Transverse colon (tissue), 4 donors: ENCODE measurements at regions not wholly inside any gene's neighbourhood (a gene's known extent, or its start where the extent isn't known, plus 50 kb on each side); places are given as distances from the start of the nearest gene placed in this dataset.

Experiments
- DNase-seq: peaks from one replicate; pipeline ENCODE4 v3.0.0-alpha.2; 2019
- H3K27ac ChIP-seq, 4 donors: fragments of 200-600 bp; sonication (generic); 2 replicates each; pipeline ENCODE4 v1.5.1; 2016 to 2018; ENCODE audit warnings: inconsistent platforms in 4 of 4
- H3K27me3 ChIP-seq: fragments of 200-600 bp; sonication (generic); 2 replicates; pipeline ENCODE4 v1.5.1; 2017; ENCODE audit warnings: inconsistent platforms
- H3K36me3 ChIP-seq, 4 donors: fragments of 200-600 bp; sonication (generic); 2 replicates each; pipeline ENCODE4 v1.5.1; 2017 to 2019; ENCODE audit warnings: inconsistent platforms in 4 of 4
- H3K4me1 ChIP-seq, 4 donors: fragments of 200-600 bp; sonication (generic); 2 replicates each; pipeline ENCODE4 v1.5.1; 2017 to 2020; ENCODE audit warnings: inconsistent platforms in 4 of 4
- H3K4me3 ChIP-seq, 4 donors: fragments of 200-600 bp; sonication (generic); 1 replicate in 1 of 4; 2 replicates in 3 of 4; pipeline versions ENCODE4 v1.5.1 to v1.6.1; 2017 to 2019; ENCODE audit warnings: inconsistent platforms in 4 of 4
- H3K9me3 ChIP-seq, 2 donors: fragments of 200-600 bp; sonication (generic); 2 replicates each; pipeline ENCODE4 v1.5.1; 2017 to 2019; ENCODE audit warnings: inconsistent platforms in 2 of 2
- CTCF ChIP-seq, 5 experiments: fragments of 200-600 bp in 3 of 5; fragments of 450-650 bp in 2 of 5; sonication (generic) in 3 of 5; IDR thresholded peaks; 1 replicate in 2 of 5; 2 replicates in 3 of 5; pipeline ENCODE4 v1.5.1; 2016 to 2017; ENCODE audit warnings: antibody characterized with exemption in 5 of 5, inconsistent platforms in 3 of 5, mild to moderate bottlenecking in 2 of 5, moderate library complexity in 1 of 5
- EP300 ChIP-seq: sonication (generic); formaldehyde crosslinking; IDR thresholded peaks from one replicate; pipeline ENCODE4 v1.6.1; 2017; ENCODE audit warnings: antibody characterized with exemption, low read depth
- POLR2A ChIP-seq: fragments of 450-650 bp; IDR thresholded peaks from one replicate; pipeline ENCODE4 v1.6.1; 2016; ENCODE audit warnings: antibody characterized with exemption, mild to moderate bottlenecking, moderate library complexity
- POLR2AphosphoS5 ChIP-seq, 3 donors: sonication (generic); formaldehyde crosslinking; IDR thresholded peaks; one replicate each; pipeline ENCODE4 v1.6.1; 2016; ENCODE audit warnings: antibody characterized with exemption in 3 of 3
- WGBS, 2 donors: methylation state at CpG; one replicate each; pipeline ENCODE4 v1.1.5; 2018; ENCODE audit warnings: low coverage in 1 of 2; 5-methylcytosine and 5-hydroxymethylcytosine counted together
- in situ Hi-C, 4 donors: fragments of 200-750 bp; cut with MboI; loops; one replicate each; pipeline versions ENCODE4 v1.15.0 to v1.15.1; 2017; ENCODE audit warnings: low sequenced_read_pairs in 3 of 4, low pct_ligation_motif_present in 1 of 4, low pct_unique_long_range_greater_than_20kb in 1 of 4
- intact Hi-C: fragments of 100-400 bp; cut with DNase I; formaldehyde crosslinking; loops from one replicate; pipeline ENCODE4 v1.15.1; 2023; ENCODE audit warnings: low total_unique reads

DNA sequence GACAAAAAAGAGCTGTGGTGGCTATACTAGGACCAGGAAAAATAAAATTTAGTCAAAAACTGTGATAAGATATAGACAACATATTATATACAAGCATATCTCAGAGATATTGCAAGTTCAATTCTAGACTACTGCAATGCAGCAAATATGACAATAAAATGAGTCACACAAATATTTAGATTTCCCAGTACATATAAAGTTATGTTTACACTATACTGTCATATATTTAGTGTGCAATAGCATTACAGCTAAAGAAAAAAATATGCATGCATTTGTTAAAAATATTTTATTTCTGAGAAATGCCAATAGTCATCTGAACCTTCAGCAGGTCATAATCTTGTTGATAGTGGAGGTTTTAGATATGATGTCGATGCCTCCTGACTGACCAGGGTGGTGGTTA is 72.1 kb downstream of the AKR1C4 start:
- TF ChIP-seq POLR2AphosphoS5 (IDR thresholded peaks at IDR 0.05) (no peak), CTCF (IDR thresholded peaks at IDR 0.05) (no peak), POLR2A (no peak), EP300 (no peak)
- H3K36me3 ChIP-seq = no peaks in the 10 kb centered on the region
- intact Hi-C loops (no loop called here), in situ Hi-C loops (no loop called here)
- peaks cover 0 to 12% (median 3%) of the 10 kb centered on the region in 4 donors for H3K4me1 ChIP-seq
- H3K4me3 ChIP-seq = no peak overlapping the region
- no peak for DNase-seq
- H3K27ac ChIP-seq = no peak overlapping the region
- peaks cover 14 to 20% of the 10 kb centered on the region in 2 donors for H3K9me3 ChIP-seq
- H3K27me3 ChIP-seq = no peaks in the 10 kb centered on the region
- 73 to 78% methylated on average over 1 of the region's 1 CpG for WGBS, 2 donors

- Histone ChIP-seq H3K9me3 (peaks cover 14% of the 10 kb centered on the region in 2 donors), H3K4me3 (no peak overlapping the region), H3K27ac (no peak overlapping the region), H3K27me3 (no peaks in the 10 kb centered on the region), H3K36me3 (no peaks in the 10 kb centered on the region), H3K4me1 (peaks cover 0 to 12% (median 3%) of the 10 kb centered on the region in 4 donors)
- TF ChIP-seq POLR2AphosphoS5 (IDR thresholded peaks at IDR 0.05) = no peak
- TF ChIP-seq EP300 = no peak
- TF ChIP-seq CTCF (IDR thresholded peaks at IDR 0.05) = no peak
- no peak for TF ChIP-seq POLR2A
- no peak for DNase-seq
- intact Hi-C loops (no loop called here), in situ Hi-C loops (no loop called here)
Measured at GRCh38 chr10:5269791-5270190, 73.2 kb downstream of the AKR1C4 start.

GRCh38 chr10:5271526-5271925 is 74.9 kb downstream of the AKR1C4 start:
- Histone ChIP-seq H3K36me3 (no peaks in the 10 kb centered on the region), H3K4me1 (peaks cover 0 to 12% (median 3%) of the 10 kb centered on the region in 4 donors), H3K27me3 (no peaks in the 10 kb centered on the region), H3K4me3 (no peak overlapping the region), H3K9me3 (peaks cover 6 to 9% of the 10 kb centered on the region in 2 donors), H3K27ac (no peak overlapping the region)
- in situ Hi-C loops (no loop called here), intact Hi-C loops (no loop called here)
- no peak for TF ChIP-seq EP300
- TF ChIP-seq POLR2AphosphoS5 (IDR thresholded peaks at IDR 0.05) = no peak
- TF ChIP-seq CTCF (IDR thresholded peaks at IDR 0.05) = no peak
- no peak for TF ChIP-seq POLR2A
- WGBS, 2 donors = 67 to 83% methylated on average over 1 of the region's 1 CpG
- no peak for DNase-seq

DNA sequence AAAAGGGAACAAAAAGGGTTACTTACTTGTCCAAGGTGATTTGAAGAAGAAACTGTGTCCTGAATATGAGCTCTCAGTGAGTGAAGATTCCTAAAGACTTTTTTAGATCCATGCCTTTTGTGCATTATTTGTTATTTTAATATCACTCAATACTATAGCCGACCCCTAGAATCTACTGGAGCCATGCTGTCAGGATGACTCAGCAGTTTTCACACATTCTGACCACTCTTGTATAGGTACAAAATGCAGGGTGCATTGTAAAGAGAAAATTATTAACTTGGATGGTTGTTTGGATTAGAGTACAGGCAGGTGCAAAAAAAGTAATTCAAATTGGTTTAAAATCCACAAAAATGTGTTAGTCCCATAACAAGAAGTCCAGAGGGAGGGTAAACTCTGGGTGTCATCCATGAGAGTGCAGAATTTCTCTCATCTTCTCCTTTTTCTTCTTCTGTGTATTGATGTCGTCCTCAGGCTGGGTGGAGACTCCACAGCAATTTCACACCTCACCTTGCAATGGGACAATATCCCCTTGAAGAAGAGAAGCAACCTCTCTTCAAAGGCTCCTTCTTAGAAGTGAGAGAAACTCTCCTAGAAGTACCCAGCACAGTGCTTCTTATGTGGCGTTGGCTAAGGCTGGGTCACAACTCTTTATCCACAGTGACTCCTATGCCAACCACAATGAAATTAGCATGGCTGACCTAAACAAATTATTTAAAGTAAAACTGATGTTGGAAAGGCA is 75.6 kb downstream of the AKR1C4 start:
- in situ Hi-C loops = no loop called here

More for the DNA sequence above, 75.6 kb downstream of the AKR1C4 start:
- H3K4me3 ChIP-seq = no peak overlapping the region
- H3K27me3 ChIP-seq = no peaks in the 10 kb centered on the region
- no peak overlapping the region for H3K27ac ChIP-seq
- no peak for DNase-seq
- intact Hi-C loops = no loop called here
- peaks cover 0 to 2% of the 10 kb centered on the region in 2 donors for H3K9me3 ChIP-seq
- no peaks in the 10 kb centered on the region for H3K36me3 ChIP-seq
- H3K4me1 ChIP-seq = peaks cover 0 to 12% (median 3%) of the 10 kb centered on the region in 4 donors
- TF ChIP-seq EP300 = no peak
- no peak for TF ChIP-seq POLR2A
- no peak for TF ChIP-seq POLR2AphosphoS5 (IDR thresholded peaks at IDR 0.05)
- no peak for TF ChIP-seq CTCF (IDR thresholded peaks at IDR 0.05)
- WGBS, 2 donors = 64 to 71% methylated on average over 3 of the region's 3 CpGs
